K562 (cell line): ENCODE measurements at regions not wholly inside any gene's neighbourhood (a gene's known extent, or its start where the extent isn't known, plus 50 kb on each side); places are given as distances from the start of the nearest gene placed in this dataset.

Source experiments
- ATAC-seq: fragments of 200-7000 bp; cut with Tn5 transposase; 3 replicates; pipeline ENCODE4 v1.9.1; 2020; ENCODE audit warnings: moderate library complexity
- BruUV-seq: library from RNA; stranded (reverse); fragments of 400-500 nt; replicated peaks from 2 replicates; lab custom pipeline; 2021; lab: Mats Ljungman, UMichigan
- CTCF ChIA-PET: fragments of 300-600 bp; formaldehyde crosslinking; extraction: SDS; loops from one replicate; lab custom pipeline; 2021; ENCODE audit warnings: low intra/inter-chr PET ratio; lab: Yijun Ruan, JAX
- POLR2A ChIA-PET: fragments of 300-600, 350-650 bp; sonication (Branson Sonifier 250); formaldehyde crosslinking; extraction: SDS; loops from one replicate; lab custom pipeline; 2021; ENCODE audit warnings: antibody characterized with exemption, inconsistent platforms; lab: Yijun Ruan, JAX
- DNase-seq, 4 experiments: peaks; one replicate each; pipeline versions ENCODE4 v3.0.0 to v3.0.0-alpha.2; 2011 to 2018; ENCODE audit warnings: low spot score in 3 of 4, mixed read lengths in 3 of 4; ENCODE audit errors: extremely low read depth in 1 of 4
- FAIRE-seq: peaks from 2 replicates; lab custom pipeline; 2011; peaks lifted over from hg19 to GRCh38; lab: Jason Lieb, UNC
- H2AFZ ChIP-seq: 2 replicates; pipeline ENCODE4 v1.6.0; 2011; ENCODE audit warnings: low read depth, low read length, control low read depth, inconsistent platforms
- H3K27ac ChIP-seq: fragments of 200-600 bp; 3 replicates; pipeline ENCODE4 v1.8.0; 2011; ENCODE audit warnings: low read depth, mild to moderate bottlenecking, control low read depth, inconsistent platforms, low read length, moderate library complexity, mixed read lengths; ENCODE audit errors: extremely low read depth
- H3K27me3 ChIP-seq, 2 experiments: fragments of 300-600 bp in 1 of 2; 2 replicates in 1 of 2; 3 replicates in 1 of 2; pipeline versions ENCODE4 v1.6.0 to v1.8.0; 2011; ENCODE audit warnings: inconsistent platforms in 2 of 2, low read length in 2 of 2, mild to moderate bottlenecking in 1 of 2, mixed read lengths in 1 of 2, moderate library complexity in 1 of 2; ENCODE audit not compliant: control insufficient read depth in 2 of 2, insufficient read depth in 2 of 2
- H3K36me3 ChIP-seq: fragments of 300-600 bp; 3 replicates; pipeline ENCODE4 v1.8.0; 2011; ENCODE audit warnings: mild to moderate bottlenecking, low read length, inconsistent platforms; ENCODE audit not compliant: control insufficient read depth, insufficient read depth
- H3K4me1 ChIP-seq, 2 experiments: fragments of 200-600 bp in 1 of 2; replicated peaks in 1 of 2; 2 replicates in 1 of 2; 3 replicates in 1 of 2; pipeline versions ENCODE4 v1.5.1 to v1.8.0; 2011; ENCODE audit warnings: inconsistent platforms in 2 of 2, low read length in 2 of 2, mild to moderate bottlenecking in 1 of 2, mixed read lengths in 1 of 2, moderate library complexity in 1 of 2; ENCODE audit not compliant: control insufficient read depth in 2 of 2, insufficient read depth in 2 of 2
- H3K4me2 ChIP-seq: 2 replicates; pipeline ENCODE4 v1.6.1; 2011; ENCODE audit warnings: low read length, control low read depth, inconsistent platforms, mixed read lengths; ENCODE audit not compliant: insufficient read depth
- H3K4me3 ChIP-seq: fragments of 200-600 bp; sonication (generic), shearing (Covaris generic); 2 replicates; pipeline ENCODE4 v1.5.1; 2016; ENCODE audit warnings: control low read depth, inconsistent platforms
- H3K79me2 ChIP-seq: fragments of 200-600 bp; 3 replicates; pipeline ENCODE4 v1.8.0; 2011; ENCODE audit warnings: low read length, inconsistent platforms; ENCODE audit not compliant: control insufficient read depth, insufficient read depth
- H3K9ac ChIP-seq, 2 experiments: 2 replicates each; pipeline versions ENCODE4 v1.6.0 to v1.6.1; 2011; ENCODE audit warnings: low read depth in 2 of 2, low read length in 2 of 2, control low read depth in 1 of 2, inconsistent platforms in 1 of 2, mild to moderate bottlenecking in 1 of 2, mixed read lengths in 1 of 2; ENCODE audit not compliant: insufficient read depth in 1 of 2
- H3K9me1 ChIP-seq: one replicate; pipeline ENCODE4 v1.6.0; 2011; ENCODE audit warnings: inconsistent platforms, mild to moderate bottlenecking, low read length, moderate library complexity; ENCODE audit not compliant: control insufficient read depth, insufficient read depth
- H3K9me3 ChIP-seq: replicated peaks from 2 replicates; pipeline ENCODE4 v1.5.1; 2011; ENCODE audit warnings: low read depth, low read length, inconsistent platforms; ENCODE audit not compliant: control insufficient read depth, insufficient read depth
- H4K20me1 ChIP-seq: replicated peaks from 2 replicates; pipeline ENCODE4 v1.6.1; 2011; ENCODE audit warnings: low read length, inconsistent platforms, mixed read lengths; ENCODE audit not compliant: control insufficient read depth, insufficient read depth
- BCL6 ChIP-seq: fragments of 250-450 bp; sonication (Bioruptor Pico); IDR thresholded peaks from 2 replicates; pipeline ENCODE4 v1.4.0; 2020
- BCLAF1 ChIP-seq, 2 experiments: fragments of 450-650 bp in 1 of 2; IDR thresholded peaks; 2 replicates each; pipeline ENCODE4 v1.6.1; 2011 to 2017; ENCODE audit warnings: low read depth in 2 of 2, antibody characterized with exemption in 1 of 2, borderline replicate concordance in 1 of 2, low read length in 1 of 2, mild to moderate bottlenecking in 1 of 2, mixed read lengths in 1 of 2; ENCODE audit not compliant: control insufficient read depth in 1 of 2
- CTCF ChIP-seq, 3 experiments: IDR thresholded peaks in 2 of 3; conservative IDR thresholded peaks in 1 of 3; 2 replicates each; pipeline ENCODE4 v1.5.1; 2011 to 2012; ENCODE audit warnings: low read length in 3 of 3, mild to moderate bottlenecking in 3 of 3, control low read depth in 2 of 3, improper control_type of control experiment in 1 of 3, inconsistent platforms in 1 of 3, low read depth in 1 of 3, mixed read lengths in 1 of 3, moderate library complexity in 1 of 3; ENCODE audit not compliant: insufficient read depth in 2 of 3
- MBD1 ChIP-seq: fragments of 250-450 bp; sonication (Bioruptor Pico); IDR thresholded peaks from 2 replicates; pipeline ENCODE4 v1.8.0; 2022; ENCODE audit warnings: inconsistent platforms
- NCOR1 ChIP-seq: fragments of 450-650 bp; IDR thresholded peaks from 2 replicates; pipeline ENCODE4 v1.6.1; 2016; ENCODE audit warnings: mild to moderate bottlenecking, moderate library complexity
- PKNOX1 ChIP-seq: fragments of 450-650 bp; IDR thresholded peaks from 2 replicates; pipeline ENCODE4 v1.6.1; 2016
- SIX5 ChIP-seq, 2 experiments: IDR thresholded peaks; 2 replicates each; pipeline ENCODE4 v1.6.1; 2011; ENCODE audit warnings: low read length in 2 of 2, borderline replicate concordance in 1 of 2, low read depth in 1 of 2, mild to moderate bottlenecking in 1 of 2, moderate library complexity in 1 of 2; ENCODE audit not compliant: insufficient read depth in 1 of 2
- ZNF143 ChIP-seq: sonication (generic); formaldehyde crosslinking; IDR thresholded peaks from 2 replicates; pipeline ENCODE4 v1.9.0; 2022; ENCODE audit warnings: mild to moderate bottlenecking, missing genetic modification reagents
- ZNF217 ChIP-seq: sonication (generic); formaldehyde crosslinking; IDR thresholded peaks from 2 replicates; pipeline ENCODE4 v1.8.0; 2022; ENCODE audit warnings: mild to moderate bottlenecking, missing genetic modification reagents
- whole genome bisulfite sequencing: fragments of 100-300 bp; shearing (Covaris generic); methylation state at CpG from one replicate; pipeline ENCODE4 v1.1.6; 2016; ENCODE audit warnings: low coverage, mixed read lengths; ENCODE audit not compliant: insufficient coverage; ENCODE audit errors: missing lambda C conversion rate; 5-methylcytosine and 5-hydroxymethylcytosine counted together
- in situ Hi-C: fragments of 300-500 bp; cut with MboI; formaldehyde crosslinking; loops from 4 replicates; pipeline ENCODE4 v1.15.0; 2018; ENCODE audit warnings: inconsistent platforms, mixed read lengths
- intact Hi-C: fragments of 100-400 bp; cut with micrococcal nuclease; formaldehyde crosslinking; loops from 2 replicates; pipeline ENCODE4 v1.14.2; 2022
- TF ChIP-seq, protein P1 (sequence below): fragments of 450-650 bp; formaldehyde crosslinking; IDR thresholded peaks from 2 replicates; pipeline ENCODE4 v1.4.0; 2020; ENCODE audit warnings: mild to moderate bottlenecking

- no peak overlapping the region for H3K9ac ChIP-seq
- ChIA-PET POLR2A (interaction anchor here (0.6 to 1.0 kb wide), 3 partner anchors 12 to 729 kb away, joined by 3 read pairs; no protein-coding TSS in a partner anchor), CTCF (no interaction called here)
- no peaks in the 10 kb centered on the region for H3K79me2 ChIP-seq
- H2AFZ ChIP-seq: peak overlapping the region; percentile 66
- H3K4me1 ChIP-seq: no peaks in the 10 kb centered on the region; a peak in 2 of 5 replicates
- no peaks in the 10 kb centered on the region for H4K20me1 ChIP-seq
- peaks cover 4% of the 10 kb centered on the region for H3K9me1 ChIP-seq
- no peaks in the 10 kb centered on the region for H3K9me3 ChIP-seq
- H3K4me3 ChIP-seq: no peak overlapping the region
- no TSS peak for BruUV-seq
- ATAC-seq (peak; percentile 78), DNase-seq (peak in 1 of 4 experiments; percentile 23), FAIRE-seq (no peak)
- no peaks in the 10 kb centered on the region for H3K36me3 ChIP-seq
- intact Hi-C loops (no loop called here), in situ Hi-C loops (no loop called here)
- WGBS: 22% methylated on average over 5 of the region's 6 CpGs
- no peak overlapping the region for H3K27ac ChIP-seq
- peaks cover 0 to 6% of the 10 kb centered on the region in 2 experiments; a peak in 2 of 5 replicates for H3K27me3 ChIP-seq
- H3K4me2 ChIP-seq: no peak overlapping the region
- TF ChIP-seq, protein P1, sequence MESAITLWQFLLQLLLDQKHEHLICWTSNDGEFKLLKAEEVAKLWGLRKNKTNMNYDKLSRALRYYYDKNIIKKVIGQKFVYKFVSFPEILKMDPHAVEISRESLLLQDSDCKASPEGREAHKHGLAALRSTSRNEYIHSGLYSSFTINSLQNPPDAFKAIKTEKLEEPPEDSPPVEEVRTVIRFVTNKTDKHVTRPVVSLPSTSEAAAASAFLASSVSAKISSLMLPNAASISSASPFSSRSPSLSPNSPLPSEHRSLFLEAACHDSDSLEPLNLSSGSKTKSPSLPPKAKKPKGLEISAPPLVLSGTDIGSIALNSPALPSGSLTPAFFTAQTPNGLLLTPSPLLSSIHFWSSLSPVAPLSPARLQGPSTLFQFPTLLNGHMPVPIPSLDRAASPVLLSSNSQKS: no peak
- TF ChIP-seq SIX5 (IDR thresholded peaks at IDR 0.05; ENCODE audit: borderline replicate concordance in 1 of 2, insufficient read depth in 1 of 2, low read depth in 1 of 2, low read length in 2 of 2) (peak in 1 of 2 experiments; percentile 15; a peak in 1 of 4 replicates), NCOR1 (no peak), BCLAF1 (IDR thresholded peaks at IDR 0.05; ENCODE audit: borderline replicate concordance in 1 of 2, control insufficient read depth in 1 of 2, low read depth in 2 of 2, low read length in 1 of 2) (no peak), PKNOX1 (peak; percentile 33; the same call in 1 of the 2 replicates), ZNF143 (peak; percentile 55; the same call in 1 of the 2 replicates), MBD1 (CRISPR knock-in tag) (no peak), ZNF217 (CRISPR knock-in tag) (no peak), CTCF (IDR thresholded peaks at IDR 0.05 in 2 of 3, conservative IDR thresholded peaks at IDR 0.05 in 1 of 3; ENCODE audit: insufficient read depth in 2 of 3, low read depth in 1 of 3, low read length in 3 of 3) (no peak), BCL6 (no peak)
These were observed 197.4 kb upstream of the ATP6AP2 start for GRCh38 chrX:40383360-40383759.
